Keratinocyte (primary cell): ENCODE measurements at regions not wholly inside any gene's neighbourhood (a gene's known extent, or its start where the extent isn't known, plus 50 kb on each side); places are given as distances from the start of the nearest gene placed in this dataset.

Experiments
- CTCF ChIP-seq, 3 experiments: IDR thresholded peaks in 1 of 3; conservative IDR thresholded peaks in 1 of 3; optimal IDR thresholded peaks in 1 of 3; 2 replicates in 2 of 3; 3 replicates in 1 of 3; pipeline versions ENCODE3 to v1.5.1; 2011; ENCODE audit warnings: low read length in 3 of 3, mild to moderate bottlenecking in 3 of 3, moderate library complexity in 2 of 3, control low read depth in 1 of 3, inconsistent platforms in 1 of 3; ENCODE audit not compliant: insufficient read depth in 2 of 3; ENCODE audit errors: extremely low read depth in 1 of 3
- EZH2 ChIP-seq: IDR thresholded peaks from one replicate; pipeline ENCODE4 v1.6.1; 2012; ENCODE audit warnings: inconsistent platforms, mild to moderate bottlenecking, low read length, moderate library complexity

GRCh38 chr12:93042684-93043083, 113.6 kb upstream of the EEA1 start:
- TF ChIP-seq CTCF (optimal IDR thresholded peaks at IDR 0.05 in 1 of 3, IDR thresholded peaks at IDR 0.05 in 1 of 3, conservative IDR thresholded peaks at IDR 0.05 in 1 of 3; ENCODE audit: extremely low read depth in 1 of 3, insufficient read depth in 2 of 3, low read length in 3 of 3) = no peak
- no peak for TF ChIP-seq EZH2
